Endothelial cell of umbilical vein (primary cell): ENCODE measurements at regions not wholly inside any gene's neighbourhood (a gene's known extent, or its start where the extent isn't known, plus 50 kb on each side); places are given as distances from the start of the nearest gene placed in this dataset.
A peak's percentile ranks its signal among the peaks of the same experiment; 100 is the strongest.

Experiments
- BruUV-seq: library from RNA; stranded (reverse); fragments of 400-500 nt; replicated peaks from 2 replicates; lab custom pipeline; 2021; lab: Mats Ljungman, UMichigan
- CTCF ChIA-PET: fragments of 300-600, 350-600 bp; sonication (Branson Sonifier 250); formaldehyde crosslinking; loops from one replicate; lab custom pipeline; 2021; ENCODE audit warnings: antibody characterized with exemption, inconsistent platforms; lab: Charles Lee
- POLR2A ChIA-PET: fragments of 300-600, 350-600 bp; sonication (Branson Sonifier 250); formaldehyde crosslinking; loops from one replicate; lab custom pipeline; 2021; ENCODE audit warnings: antibody characterized with exemption, inconsistent platforms; lab: Charles Lee
- DNase-seq: peaks from one replicate; pipeline ENCODE4 v3.0.0-alpha.2; 2011; ENCODE audit warnings: low read depth, low spot score
- FAIRE-seq: peaks from 2 replicates; lab custom pipeline; 2011; peaks lifted over from hg19 to GRCh38; lab: Jason Lieb, UNC
- H2AFZ ChIP-seq: 2 replicates; pipeline ENCODE4 v1.6.0; 2012; ENCODE audit warnings: low read depth, low read length, control low read depth, inconsistent platforms
- H3K27ac ChIP-seq: 2 replicates; pipeline ENCODE4 v1.5.1; 2011; ENCODE audit warnings: low read depth, mild to moderate bottlenecking, control low read depth, low read length, moderate library complexity; ENCODE audit not compliant: insufficient read depth
- H3K27me3 ChIP-seq, 2 experiments: 2 replicates each; pipeline versions ENCODE4 v1.6.0 to v1.6.1; 2011; ENCODE audit warnings: low read length in 2 of 2, mixed read lengths in 1 of 2; ENCODE audit not compliant: control insufficient read depth in 2 of 2, insufficient read depth in 2 of 2
- H3K36me3 ChIP-seq, 2 experiments: 2 replicates in 1 of 2; 3 replicates in 1 of 2; pipeline ENCODE4 v1.5.1; 2011; ENCODE audit warnings: low read length in 2 of 2, mild to moderate bottlenecking in 1 of 2, moderate library complexity in 1 of 2; ENCODE audit not compliant: control insufficient read depth in 2 of 2, insufficient read depth in 2 of 2; ENCODE audit errors: extremely low read depth in 1 of 2
- H3K4me1 ChIP-seq: 3 replicates; pipeline ENCODE4 v1.5.1; 2011; ENCODE audit warnings: mild to moderate bottlenecking, low read length; ENCODE audit not compliant: control insufficient read depth, insufficient read depth; ENCODE audit errors: extremely low read depth
- H3K4me2 ChIP-seq: 2 replicates; pipeline ENCODE4 v1.6.1; 2011; ENCODE audit warnings: low read length, control low read depth, mixed read lengths; ENCODE audit not compliant: insufficient read depth
- H3K4me3 ChIP-seq, 3 experiments: fragments of 200-600 bp in 1 of 3; sonication (generic), shearing (Covaris generic) in 1 of 3; replicated peaks in 1 of 3; 2 replicates each; pipeline ENCODE4 v1.5.1; 2011 to 2016; ENCODE audit warnings: control low read depth in 3 of 3, low read length in 3 of 3, mild to moderate bottlenecking in 2 of 3, inconsistent platforms in 1 of 3, low read depth in 1 of 3, moderate library complexity in 1 of 3; ENCODE audit not compliant: insufficient read depth in 1 of 3
- H3K79me2 ChIP-seq: 2 replicates; pipeline ENCODE4 v1.6.0; 2012; ENCODE audit warnings: low read length, inconsistent platforms; ENCODE audit not compliant: control insufficient read depth, insufficient read depth
- H3K9ac ChIP-seq: replicated peaks from 2 replicates; pipeline ENCODE3; 2011; ENCODE audit warnings: low read length, control low read depth; ENCODE audit not compliant: insufficient read depth; ENCODE audit errors: extremely low read depth
- H3K9me1 ChIP-seq: replicated peaks from 3 replicates; pipeline ENCODE4 v1.6.0; 2011; ENCODE audit warnings: mild to moderate bottlenecking, low read length; ENCODE audit not compliant: control insufficient read depth, insufficient read depth; ENCODE audit errors: extremely low read depth
- H3K9me3 ChIP-seq: replicated peaks from 2 replicates; pipeline ENCODE4 v1.5.1; 2012; ENCODE audit warnings: low read length, inconsistent platforms; ENCODE audit not compliant: control insufficient read depth, insufficient read depth
- H4K20me1 ChIP-seq: replicated peaks from 2 replicates; pipeline ENCODE3; 2011; ENCODE audit warnings: mild to moderate bottlenecking, low read length; ENCODE audit not compliant: control insufficient read depth, insufficient read depth; ENCODE audit errors: extremely low read depth
- CTCF ChIP-seq, 2 donors: IDR thresholded peaks; 1 replicate in 1 of 2; 2 replicates in 1 of 2; pipeline ENCODE4 v1.5.1; 2011; ENCODE audit warnings: low read length in 2 of 2, mild to moderate bottlenecking in 2 of 2, moderate library complexity in 2 of 2, control low read depth in 1 of 2, inconsistent platforms in 1 of 2, low read depth in 1 of 2; ENCODE audit not compliant: insufficient read depth in 1 of 2; ENCODE audit errors: extremely low read depth in 1 of 2
- EZH2 ChIP-seq: IDR thresholded peaks from 2 replicates; pipeline ENCODE4 v1.6.1; 2012; ENCODE audit warnings: borderline replicate concordance, low read depth, mild to moderate bottlenecking, moderate library complexity, low read length, inconsistent platforms; ENCODE audit not compliant: severe bottlenecking
- FOS ChIP-seq: IDR thresholded peaks from 2 replicates; pipeline ENCODE4 v1.6.1; 2011; ENCODE audit warnings: mild to moderate bottlenecking, low read length, moderate library complexity, borderline replicate concordance; ENCODE audit not compliant: insufficient read depth
- GATA2 ChIP-seq: IDR thresholded peaks from 2 replicates; pipeline ENCODE4 v1.7.0; 2011; ENCODE audit warnings: low read depth, mild to moderate bottlenecking, moderate library complexity, mixed read lengths, low read length; ENCODE audit not compliant: insufficient read length, insufficient read depth
- JUN ChIP-seq: IDR thresholded peaks from 2 replicates; pipeline ENCODE4 v1.6.1; 2011; ENCODE audit warnings: borderline replicate concordance, low read depth; ENCODE audit not compliant: insufficient read length, insufficient read depth
- MAX ChIP-seq: IDR thresholded peaks from 2 replicates; pipeline ENCODE4 v1.6.1; 2011; ENCODE audit not compliant: insufficient read depth, insufficient read length
- MYC ChIP-seq: IDR thresholded peaks from one replicate; pipeline ENCODE4 v1.6.1; 2011; ENCODE audit warnings: mild to moderate bottlenecking, low read depth, low read length
- POLR2A ChIP-seq: IDR thresholded peaks from 2 replicates; pipeline ENCODE4 v1.6.1; 2012; ENCODE audit warnings: low read depth, mild to moderate bottlenecking, control low read depth, low read length
- POLR2AphosphoS5 ChIP-seq: IDR thresholded peaks from 2 replicates; pipeline ENCODE4 v1.6.1; 2012; ENCODE audit warnings: low read depth, mild to moderate bottlenecking, control low read depth, low read length, moderate library complexity; ENCODE audit not compliant: insufficient read depth
- dilution Hi-C: fragments of 300-500 bp; cut with MboI; formaldehyde crosslinking; loops from one replicate; pipeline ENCODE4 v1.15.0; 2019; ENCODE audit warnings: low sequenced_read_pairs; ENCODE audit not compliant: extremely low pct_ligation_motif_present
- intact Hi-C: fragments of 100-400 bp; cut with micrococcal nuclease; formaldehyde crosslinking; loops from one replicate; pipeline ENCODE4 v1.10.0; 2022

GRCh38 chr17:36702636-36703035, 101.3 kb downstream of the MRM1 start:
- H3K79me2 ChIP-seq = no peaks in the 10 kb centered on the region
- ChIA-PET POLR2A (no interaction called here), CTCF (no interaction called here)
- peaks cover 2 to 10% of the 10 kb centered on the region in 2 experiments for H3K27me3 ChIP-seq
- H3K36me3 ChIP-seq = no peaks in the 10 kb centered on the region
- H3K9ac ChIP-seq = no peak overlapping the region
- H3K9me1 ChIP-seq = no peaks in the 10 kb centered on the region
- TF ChIP-seq MAX (no peak), MYC (no peak), GATA2 (no peak)
- no peak overlapping the region for H2AFZ ChIP-seq
- no peak overlapping the region for H3K4me2 ChIP-seq
- DNase-seq (no peak), FAIRE-seq (no peak)
- no peaks in the 10 kb centered on the region for H4K20me1 ChIP-seq
- intact Hi-C loops = loop anchor here (10.0 kb wide), 1 partner anchor 98 kb away; the partner anchor contains the start of gene MRM1
- H3K4me3 ChIP-seq = no peak overlapping the region
- no peaks in the 10 kb centered on the region for H3K4me1 ChIP-seq
- H3K9me3 ChIP-seq = no peaks in the 10 kb centered on the region
- no peak overlapping the region for H3K27ac ChIP-seq
- dilution Hi-C loops = no loop called here
- BruUV-seq = no TSS peak

- dilution Hi-C loops = no loop called here
- no TSS peak for BruUV-seq
- Histone ChIP-seq H3K9me1 (no peaks in the 10 kb centered on the region), H2AFZ (no peak overlapping the region), H3K79me2 (no peaks in the 10 kb centered on the region), H3K27ac (no peak overlapping the region), H3K9me3 (no peaks in the 10 kb centered on the region), H3K36me3 (no peaks in the 10 kb centered on the region), H3K4me2 (no peak overlapping the region), H4K20me1 (no peaks in the 10 kb centered on the region), H3K4me1 (no peaks in the 10 kb centered on the region), H3K27me3 (peaks cover 2 to 11% of the 10 kb centered on the region in 2 experiments), H3K9ac (no peak overlapping the region), H3K4me3 (no peak overlapping the region)
- intact Hi-C loops = loop anchor here (10.0 kb wide), 1 partner anchor 99 kb away; the partner anchor contains the start of gene MRM1
- no peak for FAIRE-seq
- peak; percentile 21 for DNase-seq
- ChIA-PET POLR2A (no interaction called here), CTCF (interaction anchor here (1.2 kb wide), 1 partner anchor 344 kb away, joined by 5 read pairs; no protein-coding TSS in a partner anchor)
- TF ChIP-seq POLR2A (no peak), EZH2 (no peak), FOS (no peak), MAX (no peak), CTCF (IDR thresholded peaks at IDR 0.05; ENCODE audit: extremely low read depth in 1 of 2, insufficient read depth in 1 of 2, low read depth in 1 of 2, low read length in 2 of 2) (no peak), POLR2AphosphoS5 (no peak), GATA2 (no peak), JUN (no peak), MYC (no peak)
Measured at GRCh38 chr17:36703860-36704266, 102.5 kb downstream of the MRM1 start.
